DMS53 treated with DMSO at 0.1 percent for 48 hours (cell line): ENCODE measurements at regions not wholly inside any gene's neighbourhood (a gene's known extent, or its start where the extent isn't known, plus 50 kb on each side); places are given as distances from the start of the nearest gene placed in this dataset.
"Not testable (repeated sequence)": the region's sequence is repeated elsewhere in the genome, so short reads cannot be mapped to it uniquely, and the experiment has no call there.

Experiments used
- DNase-seq: peaks from one replicate; lab custom pipeline; 2025; ENCODE audit not compliant: unreplicated experiment; lab: John Stamatoyannopoulos, UW

DNA sequence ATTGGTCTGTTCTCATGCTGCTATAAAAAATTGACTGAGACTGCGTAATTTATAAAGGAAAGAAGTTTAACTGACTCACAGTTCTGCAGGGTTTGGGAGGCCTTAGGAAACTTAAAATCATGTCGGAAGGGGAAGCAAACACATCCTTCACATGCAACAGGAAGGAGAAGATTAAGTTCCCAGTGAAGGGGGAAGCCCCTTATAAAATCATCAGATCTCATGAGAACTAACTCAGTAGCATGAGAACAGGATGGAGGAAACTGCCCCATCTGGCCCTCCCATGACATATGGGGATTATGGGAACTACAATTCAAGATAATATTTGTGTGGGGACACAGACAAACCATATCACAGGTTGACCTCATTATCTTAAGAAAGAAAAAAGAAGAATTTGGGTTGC, 134.5 kb downstream of the PPP1R3A start:
- no peak for DNase-seq

DNA sequence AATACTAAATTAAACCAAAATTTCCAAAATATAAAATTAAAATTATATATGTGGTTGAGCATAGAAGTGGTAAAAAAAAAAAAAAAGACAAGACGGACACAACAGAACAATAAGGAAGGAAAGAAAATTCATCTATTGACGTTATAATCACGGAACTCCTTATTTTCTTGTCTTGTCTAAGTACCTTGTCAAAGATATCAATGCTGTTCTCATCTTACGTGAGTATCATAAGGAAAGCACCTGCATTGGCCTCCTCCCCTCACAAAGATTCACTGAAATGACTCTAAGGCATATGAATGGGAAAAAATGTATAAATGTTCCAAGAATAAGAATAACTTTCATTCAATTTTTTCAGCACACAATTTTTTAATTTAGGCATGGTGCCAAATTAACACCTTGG, 135.4 kb downstream of the PPP1R3A start:
- no peak for DNase-seq

- DNase-seq = no peak
These were observed 143.0 kb downstream of the PPP1R3A start for GRCh38 chr7:113775804-113776203.

GRCh38 chr7:113775401-113775800, 143.4 kb downstream of the PPP1R3A start:
- no peak for DNase-seq

DNA sequence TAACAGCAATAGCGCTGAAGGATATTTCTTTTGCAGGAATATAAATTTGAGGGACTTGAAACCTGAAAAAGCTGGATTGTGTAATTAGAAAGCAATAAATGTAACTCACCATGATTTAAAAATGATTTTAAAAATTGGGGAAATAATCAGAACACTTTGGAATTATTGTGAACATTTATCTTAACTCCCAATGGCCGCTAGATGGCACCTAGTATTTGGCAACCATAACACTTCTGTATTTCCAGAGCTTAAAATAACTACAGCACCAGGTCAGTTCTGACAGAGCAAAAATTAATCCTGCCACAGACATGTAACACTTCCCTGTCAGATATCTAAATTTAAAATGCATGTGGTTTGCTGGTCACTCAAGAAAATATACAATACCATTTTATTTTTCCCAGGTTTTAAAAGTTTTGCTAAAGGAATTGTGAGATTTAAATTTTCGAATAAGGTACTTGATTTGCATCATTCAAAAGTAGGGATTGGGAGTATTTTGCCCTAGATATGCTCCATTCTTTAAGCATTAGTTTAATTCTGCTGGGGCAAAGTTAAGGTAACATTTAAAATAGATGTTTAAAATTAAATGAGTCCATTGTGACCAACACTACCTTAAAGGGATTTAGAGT, 144.5 kb downstream of the PPP1R3A start:
- peak; percentile 73 for DNase-seq

- DNase-seq = no peak
These were observed 148.6 kb downstream of the PPP1R3A start for GRCh38 chr7:113770146-113770738.

- no peak for DNase-seq
These were observed 150.4 kb downstream of the PPP1R3A start for GRCh38 chr7:113768387-113768786.

DNA sequence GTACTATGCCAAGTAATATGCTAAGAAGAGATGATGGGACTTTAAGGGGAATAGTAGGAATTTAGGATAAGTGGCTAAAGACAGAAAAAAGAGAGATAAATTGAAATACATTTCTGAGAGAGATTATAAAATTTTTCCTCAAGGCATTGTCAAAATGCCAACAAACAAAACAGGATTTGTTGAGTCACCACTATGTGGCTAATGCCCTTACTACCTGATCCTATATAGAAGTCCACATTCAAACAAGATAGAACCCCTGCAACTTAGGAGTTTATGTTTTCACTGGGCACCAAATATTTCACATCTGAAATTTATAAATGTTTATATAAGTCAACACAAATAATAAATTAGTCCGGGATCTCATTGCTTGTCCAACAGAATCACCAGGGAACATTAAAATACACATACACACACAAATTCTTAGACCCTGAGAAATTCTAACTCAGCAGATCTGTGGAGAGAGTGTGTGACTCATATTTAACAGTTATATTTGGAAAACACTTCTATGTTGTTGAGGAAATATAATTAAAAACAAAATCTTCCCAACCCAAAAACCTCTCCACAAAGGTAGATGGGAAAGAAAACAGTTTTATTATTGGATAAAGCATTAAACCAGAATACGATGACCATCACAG, 154.3 kb downstream of the PPP1R3A start:
- DNase-seq = no peak

GRCh38 chr7:113763226-113763625, 155.6 kb downstream of the PPP1R3A start:
- no peak for DNase-seq

GRCh38 chr7:113756250-113756649, 162.6 kb downstream of the PPP1R3A start:
- no peak for DNase-seq

DNA sequence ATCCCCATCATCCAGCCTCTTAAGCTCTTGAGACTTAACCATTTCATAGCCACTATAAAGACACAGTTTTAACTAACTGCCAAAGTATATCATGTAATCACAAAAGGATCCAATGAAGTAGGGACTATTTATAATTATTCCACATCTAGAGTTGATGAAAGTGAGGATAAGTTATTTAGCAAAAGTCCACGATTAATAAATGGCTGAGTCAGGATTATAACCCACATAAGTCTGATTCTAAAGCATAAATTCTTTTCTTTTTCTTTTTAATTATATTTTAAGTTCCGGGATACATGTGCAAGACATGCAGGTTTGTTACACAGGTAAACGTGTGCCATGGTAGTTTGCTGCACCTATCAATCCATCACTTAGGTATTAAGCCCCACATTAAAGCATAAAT, 166.1 kb downstream of the PPP1R3A start:
- DNase-seq = no peak

DNA sequence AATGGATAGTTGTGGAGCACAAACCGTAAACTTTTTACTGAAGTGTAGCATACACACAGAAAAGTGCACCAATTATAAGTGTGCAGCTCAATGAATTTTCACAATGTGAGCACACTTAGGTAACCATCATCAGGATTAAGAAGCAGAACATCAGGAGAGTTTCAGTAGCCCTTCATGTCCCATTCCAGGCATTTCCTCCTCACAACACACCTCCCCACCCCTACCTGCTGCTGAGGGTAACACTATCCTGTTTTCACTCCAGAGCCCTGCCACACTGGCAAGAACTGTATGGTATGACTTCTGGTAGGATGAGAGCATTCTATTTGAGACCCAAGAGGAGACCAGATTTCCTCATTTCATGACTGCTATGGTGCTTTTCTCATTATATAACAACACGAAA, 166.5 kb downstream of the PPP1R3A start:
- DNase-seq = no peak

DNA sequence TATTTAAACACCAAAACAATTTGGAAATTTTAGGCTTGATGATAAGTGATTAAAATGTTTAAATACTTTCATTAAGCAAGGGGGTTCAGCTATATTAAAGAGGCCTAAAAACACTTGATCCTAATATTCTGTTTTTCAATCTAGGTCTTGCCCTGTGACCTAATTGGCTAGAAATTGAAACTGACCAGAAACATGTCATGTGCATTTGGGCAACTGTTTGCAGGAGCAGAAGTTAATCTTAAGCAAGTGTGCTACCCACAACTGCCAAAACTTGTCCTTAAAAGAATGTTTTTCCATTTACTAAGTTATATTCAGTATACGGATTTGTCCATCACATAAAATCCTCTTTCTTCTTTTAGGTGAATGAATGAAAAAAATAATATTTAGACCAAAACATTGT, 167.3 kb downstream of the PPP1R3A start:
- DNase-seq = no peak

GRCh38 chr7:113748385-113748784, 170.4 kb downstream of the PPP1R3A start:
- DNase-seq = not testable (repeated sequence)

- DNase-seq = not testable (repeated sequence)
These were observed 175.8 kb downstream of the PPP1R3A start for GRCh38 chr7:113742946-113743431.

GRCh38 chr7:113742377-113742776, 176.4 kb downstream of the PPP1R3A start:
- no peak for DNase-seq

DNA sequence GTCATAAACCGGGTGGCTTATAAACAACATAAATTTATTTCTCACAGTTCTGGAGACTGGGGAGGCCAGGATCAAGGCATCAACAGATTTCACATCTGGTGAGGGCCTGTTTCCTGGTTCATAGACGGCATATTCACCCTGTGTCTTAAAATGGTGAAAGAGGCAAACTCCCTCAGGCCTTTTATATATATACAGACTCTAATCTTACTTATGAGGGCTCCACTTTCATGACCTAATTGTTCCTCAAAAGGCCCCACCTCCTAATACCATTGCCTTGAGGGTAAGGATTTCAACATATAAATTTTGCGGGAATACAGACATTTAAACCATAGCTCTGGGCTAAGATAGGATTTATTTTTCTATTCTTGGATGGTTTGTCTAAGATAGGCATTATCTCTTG, 187.2 kb downstream of the PPP1R3A start:
- DNase-seq = no peak

- peak; percentile 55 for DNase-seq
These were observed 188.4 kb downstream of the PPP1R3A start for GRCh38 chr7:113730309-113730955.

DNA sequence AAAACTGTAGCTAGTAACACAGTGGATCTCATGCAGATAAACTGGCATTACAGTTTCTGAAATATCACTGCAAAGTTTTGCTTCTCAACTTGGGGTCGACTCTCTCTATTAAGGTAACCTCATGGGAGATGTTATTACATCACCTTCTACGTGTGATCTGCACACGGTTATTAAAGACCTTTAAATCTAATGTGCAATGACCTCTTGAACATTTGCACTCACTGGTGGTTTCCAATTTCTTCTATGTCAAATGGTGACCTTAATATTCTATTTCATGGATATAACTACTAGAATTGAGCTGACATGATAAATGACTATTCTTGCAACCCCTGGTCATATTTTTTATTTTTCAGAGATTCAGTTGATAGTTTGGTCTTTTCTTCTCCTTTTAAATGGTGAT, 191.3 kb downstream of the PPP1R3A start:
- no peak for DNase-seq

GRCh38 chr7:113722006-113722405, 196.8 kb downstream of the PPP1R3A start:
- no peak for DNase-seq

GRCh38 chr7:113717739-113718138, 201.1 kb downstream of the PPP1R3A start:
- DNase-seq = no peak
